ENCODE measurements at regions not wholly inside any gene's neighbourhood (a gene's known extent, or its start where the extent isn't known, plus 50 kb on each side); places are given as distances from the start of the nearest gene placed in this dataset.

DNA sequence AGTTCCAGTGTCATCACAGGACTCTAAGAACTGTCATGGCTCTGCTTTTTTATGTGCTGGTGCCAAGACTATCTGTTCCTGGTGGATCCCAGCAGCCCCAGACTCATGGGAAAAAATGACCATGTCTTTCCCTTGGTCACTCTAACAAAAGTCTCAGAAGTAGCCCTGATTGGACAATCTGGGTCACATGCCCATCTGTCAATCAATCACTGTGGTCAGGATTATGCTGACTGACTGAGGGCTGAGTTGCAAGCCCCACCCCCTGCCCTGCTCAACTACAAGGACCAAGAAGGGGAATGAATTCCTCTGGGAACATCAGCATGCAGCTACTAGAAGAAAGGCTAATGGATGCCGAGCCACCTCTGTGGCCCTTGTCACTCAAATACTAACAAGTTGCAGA is 91.6 kb downstream of the EDN3 start:
- TF ChIP-seq EZH2 (IDR thresholded peaks at IDR 0.05; ENCODE audit: insufficient read depth, poor library complexity, severe bottlenecking) (no peak), EZH2phosphoT487 (IDR thresholded peaks at IDR 0.05; ENCODE audit: insufficient read depth, low read depth) (no peak)
